ENCODE measurements at regions not wholly inside any gene's neighbourhood (a gene's known extent, or its start where the extent isn't known, plus 50 kb on each side); places are given as distances from the start of the nearest gene placed in this dataset.
"Not testable (repeated sequence)": the region's sequence is repeated elsewhere in the genome, so short reads cannot be mapped to it uniquely, and the experiment has no call there.

DNA sequence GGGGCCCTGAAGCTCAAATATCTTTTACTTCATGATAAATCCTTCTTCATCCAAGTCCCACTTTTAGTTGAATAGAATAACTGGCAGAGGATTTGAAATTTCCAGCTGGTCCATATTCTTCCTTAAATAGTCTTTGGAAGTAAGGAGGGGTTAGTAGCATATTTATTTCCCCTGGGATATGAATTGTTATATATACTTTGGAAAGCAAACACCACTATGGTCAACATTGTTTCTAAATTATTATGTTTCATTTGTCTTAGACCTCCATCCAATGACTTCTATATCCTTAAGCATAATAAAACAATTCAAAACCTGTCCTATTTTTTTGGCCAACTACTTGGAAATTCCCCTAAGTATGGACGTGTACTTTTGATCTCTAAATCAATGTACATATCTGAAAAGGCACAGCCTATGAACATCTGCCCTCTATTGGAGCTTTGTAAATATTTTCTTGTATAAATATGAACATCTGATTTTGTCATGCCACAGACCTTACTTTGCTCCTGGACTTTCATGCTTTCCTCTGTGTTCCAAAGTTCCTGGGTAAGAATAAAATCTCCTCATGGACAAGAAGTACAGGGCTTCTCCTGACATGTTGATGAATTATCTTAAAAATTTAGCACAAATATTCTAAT is 1212.0 kb downstream of the GALC start:
- Mint-ChIP-seq H3K27me3 (ENCODE audit: low read depth, poor library complexity) (no peaks in the 10 kb centered on the region), H3K9me3 (no peaks in the 10 kb centered on the region), H3K4me1 (no peaks in the 10 kb centered on the region), H3K4me3 (no peak overlapping the region), H3K36me3 (ENCODE audit: low read depth) (no peaks in the 10 kb centered on the region), H3K27ac (no peak overlapping the region)
- no peak for DNase-seq
- TF ChIP-seq CTCF (IDR thresholded peaks at IDR 0.05), result no peak

- DNase-seq, result no peak
- Mint-ChIP-seq H3K27me3 (ENCODE audit: low read depth, poor library complexity) (no peaks in the 10 kb centered on the region), H3K9me3 (peaks cover 3% of the 10 kb centered on the region), H3K4me3 (no peak overlapping the region), H3K4me1 (no peaks in the 10 kb centered on the region), H3K36me3 (ENCODE audit: low read depth) (no peaks in the 10 kb centered on the region), H3K27ac (no peak overlapping the region)
- no peak for TF ChIP-seq CTCF (IDR thresholded peaks at IDR 0.05)
These were observed 1212.5 kb downstream of the GALC start for GRCh38 chr14:86780461-86780860.

GRCh38 chr14:86779416-86779815 is 1213.6 kb downstream of the GALC start:
- no peaks in the 10 kb centered on the region for H3K4me1 Mint-ChIP-seq
- no peaks in the 10 kb centered on the region for H3K27me3 Mint-ChIP-seq (ENCODE audit: low read depth, poor library complexity)
- H3K36me3 Mint-ChIP-seq (ENCODE audit: low read depth), result no peaks in the 10 kb centered on the region
- no peak overlapping the region for H3K4me3 Mint-ChIP-seq
- H3K9me3 Mint-ChIP-seq, result peaks cover 5% of the 10 kb centered on the region
- no peak for TF ChIP-seq CTCF (IDR thresholded peaks at IDR 0.05)
- H3K27ac Mint-ChIP-seq, result no peak overlapping the region
- DNase-seq, result no peak

DNA sequence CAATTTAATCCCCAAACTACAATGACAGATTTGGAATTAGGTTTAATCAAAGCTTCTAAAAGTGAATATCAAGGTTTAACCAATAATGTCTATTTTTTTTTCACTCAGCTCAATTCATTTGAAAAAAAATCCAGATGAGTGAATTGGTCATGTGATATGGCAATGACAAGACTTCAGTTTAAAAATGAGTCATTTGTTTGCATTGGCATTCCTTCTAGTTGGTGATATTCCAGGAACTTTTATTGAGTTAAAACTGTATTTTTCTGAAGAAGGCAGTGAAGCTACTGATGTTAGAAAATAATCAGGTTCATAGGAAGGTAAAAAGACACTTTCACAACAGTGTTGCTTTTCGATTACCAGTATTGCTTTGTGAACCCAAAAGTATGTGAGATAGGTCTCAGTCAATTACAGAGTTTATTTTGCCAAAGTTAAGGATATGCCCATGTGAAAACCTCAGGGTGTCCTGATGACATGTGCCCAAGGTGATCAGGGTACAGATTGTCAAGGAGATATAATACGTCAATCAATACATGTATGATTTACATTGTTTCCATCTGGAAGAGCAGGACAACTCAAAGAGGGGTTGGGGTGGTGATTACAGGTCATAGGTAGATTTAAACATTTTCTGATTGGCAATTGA is 1214.9 kb downstream of the GALC start:
- TF ChIP-seq CTCF (IDR thresholded peaks at IDR 0.05), result no peak
- Mint-ChIP-seq H3K36me3 (ENCODE audit: low read depth) (no peaks in the 10 kb centered on the region), H3K27ac (no peak overlapping the region), H3K4me1 (no peaks in the 10 kb centered on the region), H3K9me3 (peaks cover 5% of the 10 kb centered on the region), H3K4me3 (no peak overlapping the region), H3K27me3 (ENCODE audit: low read depth, poor library complexity) (no peaks in the 10 kb centered on the region)
- DNase-seq, result no peak

GRCh38 chr14:86775896-86776295 is 1217.1 kb downstream of the GALC start:
- not testable (repeated sequence) for H3K27ac Mint-ChIP-seq; H3K4me3 Mint-ChIP-seq; H3K4me1 Mint-ChIP-seq; H3K27me3 Mint-ChIP-seq (ENCODE audit: low read depth, poor library complexity); H3K36me3 Mint-ChIP-seq (ENCODE audit: low read depth); H3K9me3 Mint-ChIP-seq; DNase-seq

DNA sequence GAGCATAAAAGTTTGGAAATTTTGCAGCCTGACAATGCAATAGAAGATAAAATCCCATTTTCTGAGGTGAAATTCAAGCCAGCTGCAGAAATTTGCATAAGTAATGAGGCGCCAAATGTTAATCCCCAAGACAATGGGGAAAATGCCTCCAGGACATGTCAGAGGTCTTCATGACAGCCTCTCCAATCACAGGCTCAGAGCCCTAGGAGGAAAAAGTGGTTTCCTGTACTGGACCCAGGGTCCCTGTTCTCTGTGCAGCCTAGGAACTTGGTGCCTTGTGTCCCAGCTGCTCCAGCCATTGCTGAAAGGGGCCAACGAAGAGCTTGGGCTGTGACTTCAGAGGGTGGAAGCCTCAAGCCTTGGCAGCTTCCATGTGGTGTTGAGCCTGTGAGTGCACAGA is 1218.1 kb downstream of the GALC start:
- Mint-ChIP-seq H3K4me3 (no peak overlapping the region), H3K4me1 (no peaks in the 10 kb centered on the region), H3K27me3 (ENCODE audit: low read depth, poor library complexity) (no peaks in the 10 kb centered on the region), H3K9me3 (peaks cover 5% of the 10 kb centered on the region), H3K27ac (no peak overlapping the region), H3K36me3 (ENCODE audit: low read depth) (no peaks in the 10 kb centered on the region)
- TF ChIP-seq CTCF (IDR thresholded peaks at IDR 0.05), result no peak
- no peak for DNase-seq

Measured in nephron progenitor cell (in vitro differentiated cells).